Spinal cord (tissue), 9 donors: ENCODE measurements at regions not wholly inside any gene's neighbourhood (a gene's known extent, or its start where the extent isn't known, plus 50 kb on each side); places are given as distances from the start of the nearest gene placed in this dataset.
A peak's percentile ranks its signal among the peaks of the same experiment; 100 is the strongest.

Source experiments
- DNase-seq, 6 donors: peaks; one replicate each; pipeline versions ENCODE4 v3.0.0 to v3.0.0-alpha.2; 2013 to 2015; ENCODE audit warnings: low spot score in 6 of 6, low read depth in 4 of 6
- H3K27ac ChIP-seq: one replicate; pipeline ENCODE4 v1.5.1; 2013; ENCODE audit warnings: low read depth, low read length, control low read depth
- H3K27me3 ChIP-seq: one replicate; pipeline ENCODE4 v1.6.1; 2013; ENCODE audit warnings: low read length; ENCODE audit not compliant: control insufficient read depth, insufficient read depth
- H3K36me3 ChIP-seq: one replicate; pipeline ENCODE4 v1.6.1; 2013; ENCODE audit warnings: low read length; ENCODE audit not compliant: control insufficient read depth, insufficient read depth
- H3K4me1 ChIP-seq: one replicate; pipeline ENCODE4 v1.6.1; 2013; ENCODE audit warnings: low read length; ENCODE audit not compliant: control insufficient read depth, insufficient read depth
- H3K4me3 ChIP-seq: one replicate; pipeline ENCODE4 v1.5.1; 2013; ENCODE audit warnings: low read depth, low read length, control low read depth
- H3K9me3 ChIP-seq: one replicate; pipeline ENCODE4 v1.6.1; 2013; ENCODE audit warnings: low read length; ENCODE audit not compliant: control insufficient read depth, insufficient read depth
- WGBS: methylation state at CpG from one replicate; pipeline ENCODE4 v1.1.5; 2013; ENCODE audit warnings: missing lambda C conversion rate; ENCODE audit not compliant: insufficient coverage; 5-methylcytosine and 5-hydroxymethylcytosine counted together
- donor health status: healthy.

- 33% methylated on average over 1 of the region's 3 CpGs for WGBS
- no peaks in the 10 kb centered on the region for H3K9me3 ChIP-seq
- no peaks in the 10 kb centered on the region for H3K36me3 ChIP-seq
- no peak overlapping the region for H3K4me3 ChIP-seq
- no peak overlapping the region for H3K27ac ChIP-seq
- H3K4me1 ChIP-seq, result no peaks in the 10 kb centered on the region
- peak in 1 of 6 donors; percentile 54 for DNase-seq
- no peaks in the 10 kb centered on the region for H3K27me3 ChIP-seq
Observed at GRCh38 chr2:103007086-103007485, 245.3 kb downstream of the TMEM182 start.

- no peaks in the 10 kb centered on the region for H3K9me3 ChIP-seq
- WGBS, result 41% methylated on average over 5 of the region's 6 CpGs
- no peaks in the 10 kb centered on the region for H3K27me3 ChIP-seq
- no peaks in the 10 kb centered on the region for H3K36me3 ChIP-seq
- DNase-seq, result peak in 2 of 6 donors; percentile 48 to 57
- no peak overlapping the region for H3K4me3 ChIP-seq
- H3K4me1 ChIP-seq, result no peaks in the 10 kb centered on the region
- H3K27ac ChIP-seq, result no peak overlapping the region
Observed at GRCh38 chr2:103008586-103008985, 246.8 kb downstream of the TMEM182 start.

- H3K27ac ChIP-seq, result no peak overlapping the region
- WGBS, result no CpG with 5 or more reads among the region's 5 CpGs
- no peaks in the 10 kb centered on the region for H3K36me3 ChIP-seq
- H3K4me3 ChIP-seq, result no peak overlapping the region
- no peaks in the 10 kb centered on the region for H3K9me3 ChIP-seq
- DNase-seq, result peak in 1 of 6 donors; percentile 87
- H3K27me3 ChIP-seq, result no peaks in the 10 kb centered on the region
- H3K4me1 ChIP-seq, result no peaks in the 10 kb centered on the region
Observed at GRCh38 chr2:103009871-103010270, 248.0 kb downstream of the TMEM182 start.

- no peaks in the 10 kb centered on the region for H3K27me3 ChIP-seq
- peak in 1 of 6 donors; percentile 77 for DNase-seq
- no peak overlapping the region for H3K4me3 ChIP-seq
- no peaks in the 10 kb centered on the region for H3K9me3 ChIP-seq
- H3K4me1 ChIP-seq, result no peaks in the 10 kb centered on the region
- H3K27ac ChIP-seq, result no peak overlapping the region
- WGBS, result 100% methylated on average over 1 of the region's 6 CpGs
- H3K36me3 ChIP-seq, result no peaks in the 10 kb centered on the region
Observed at GRCh38 chr2:103010306-103010705, 248.5 kb downstream of the TMEM182 start.

DNA sequence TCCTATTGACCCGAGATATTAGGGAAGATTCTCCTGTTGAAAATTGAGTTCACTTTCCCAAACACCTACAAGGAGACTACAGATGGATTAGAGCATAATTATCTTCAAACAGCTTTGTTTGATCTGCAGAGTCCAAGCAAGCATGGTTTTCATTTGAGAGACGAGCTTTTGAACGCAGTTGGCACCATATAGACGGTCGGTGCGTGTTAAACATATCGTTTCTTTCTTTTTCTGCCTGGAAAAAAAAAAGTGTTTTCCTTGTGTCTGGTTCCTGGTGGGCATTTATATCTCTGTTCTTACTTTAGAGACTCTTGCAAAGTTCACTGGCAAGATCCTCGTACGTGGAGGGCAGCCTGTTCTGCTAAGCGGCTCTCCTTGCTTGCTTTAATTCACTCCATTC lies 248.9 kb downstream of the TMEM182 start:
- no peak overlapping the region for H3K4me3 ChIP-seq
- H3K4me1 ChIP-seq, result no peaks in the 10 kb centered on the region
- 83% methylated on average over 8 of the region's 10 CpGs for WGBS
- no peaks in the 10 kb centered on the region for H3K36me3 ChIP-seq
- no peaks in the 10 kb centered on the region for H3K9me3 ChIP-seq
- DNase-seq, result no peak
- H3K27ac ChIP-seq, result no peak overlapping the region
- H3K27me3 ChIP-seq, result no peaks in the 10 kb centered on the region

GRCh38 chr2:103012590-103012989 lies 250.8 kb downstream of the TMEM182 start:
- Histone ChIP-seq H3K9me3 (no peaks in the 10 kb centered on the region), H3K4me1 (no peaks in the 10 kb centered on the region), H3K36me3 (no peaks in the 10 kb centered on the region), H3K27me3 (no peaks in the 10 kb centered on the region), H3K4me3 (no peak overlapping the region), H3K27ac (no peak overlapping the region)
- DNase-seq, result no peak
- WGBS, result no CpG with 5 or more reads among the region's 3 CpGs

- DNase-seq, result no peak
- no peaks in the 10 kb centered on the region for H3K27me3 ChIP-seq
- no peak overlapping the region for H3K4me3 ChIP-seq
- WGBS, result no CpG with 5 or more reads among the region's 1 CpG
- no peaks in the 10 kb centered on the region for H3K4me1 ChIP-seq
- H3K36me3 ChIP-seq, result no peaks in the 10 kb centered on the region
- no peak overlapping the region for H3K27ac ChIP-seq
- H3K9me3 ChIP-seq, result no peaks in the 10 kb centered on the region
Observed at GRCh38 chr2:103025056-103025455, 263.2 kb downstream of the TMEM182 start.

DNA sequence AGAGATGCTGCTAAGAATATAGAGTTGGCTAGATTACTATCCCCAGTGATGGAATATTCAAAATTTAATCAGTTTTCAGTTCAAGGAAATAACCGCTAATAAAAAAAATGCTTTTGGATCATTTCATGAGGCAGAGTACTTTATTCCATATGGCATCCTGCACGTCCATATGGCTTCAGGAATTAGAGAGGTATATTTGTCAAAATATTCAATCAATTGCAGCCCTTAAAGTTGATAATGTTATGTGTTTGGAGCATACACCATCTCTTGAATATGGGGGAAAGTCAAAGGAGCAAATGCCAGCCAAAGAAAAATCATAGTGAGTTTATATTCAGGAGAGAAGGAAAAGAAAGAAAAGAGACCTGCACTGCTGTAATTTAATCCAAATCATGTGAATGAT lies 266.4 kb downstream of the TMEM182 start:
- H3K27ac ChIP-seq, result no peak overlapping the region
- H3K4me1 ChIP-seq, result no peaks in the 10 kb centered on the region
- no peak overlapping the region for H3K4me3 ChIP-seq
- no CpG with 5 or more reads among the region's 2 CpGs for WGBS
- H3K36me3 ChIP-seq, result no peaks in the 10 kb centered on the region
- no peaks in the 10 kb centered on the region for H3K27me3 ChIP-seq
- no peaks in the 10 kb centered on the region for H3K9me3 ChIP-seq
- DNase-seq, result peak in 2 of 6 donors; percentile 14 to 50
